ENCODE measurements at regions not wholly inside any gene's neighbourhood (a gene's known extent, or its start where the extent isn't known, plus 50 kb on each side); places are given as distances from the start of the nearest gene placed in this dataset.

GRCh38 chr10:47184724-47185330, 115.2 kb upstream of the GDF10 start:
- Histone ChIP-seq H3K9me3 (no peaks in the 10 kb centered on the region), H3K27me3 (no peaks in the 10 kb centered on the region), H3K4me3 (no peak overlapping the region), H3K27ac (no peak overlapping the region), H3K4me1 (no peaks in the 10 kb centered on the region), H3K36me3 (no peaks in the 10 kb centered on the region)
- intact Hi-C loops (cut with DNase I; ENCODE audit: low total_unique reads) (loop anchor here (10.0 kb wide), 1 partner anchor 130 kb away; no protein-coding TSS in a partner anchor), in situ Hi-C loops (cut with MboI; ENCODE audit: low pct_ligation_motif_present in 1 of 4, low pct_unique_long_range_greater_than_20kb in 1 of 4, low sequenced_read_pairs in 3 of 4) (no loop called here)
- no peak for DNase-seq
- 83% methylated on average over 11 of the region's 11 CpGs; no CpG with 5 or more reads in 1 of the 2 donors for WGBS, 2 donors (ENCODE audit: low coverage in 1 of 2)
- TF ChIP-seq EP300 (IDR thresholded peaks at IDR 0.05; ENCODE audit: low read depth) = no peak
- no peak for TF ChIP-seq CTCF (IDR thresholded peaks at IDR 0.05)

GRCh38 chr10:47186941-47187340, 113.1 kb upstream of the GDF10 start:
- Histone ChIP-seq H3K27ac (no peak overlapping the region), H3K36me3 (no peaks in the 10 kb centered on the region), H3K27me3 (no peaks in the 10 kb centered on the region), H3K4me3 (no peak overlapping the region), H3K9me3 (no peaks in the 10 kb centered on the region), H3K4me1 (no peaks in the 10 kb centered on the region)
- WGBS, 2 donors (ENCODE audit: low coverage in 1 of 2) = 91% methylated on average over 7 of the region's 7 CpGs; no CpG with 5 or more reads in 1 of the 2 donors
- in situ Hi-C loops (cut with MboI; ENCODE audit: low pct_ligation_motif_present in 1 of 4, low pct_unique_long_range_greater_than_20kb in 1 of 4, low sequenced_read_pairs in 3 of 4) (no loop called here), intact Hi-C loops (cut with DNase I; ENCODE audit: low total_unique reads) (loop anchor here (10.0 kb wide), 1 partner anchor 128 kb away; no protein-coding TSS in a partner anchor)
- no peak for DNase-seq
- TF ChIP-seq POLR2A (IDR thresholded peaks at IDR 0.05) (no peak), CTCF (IDR thresholded peaks at IDR 0.05) (no peak), EP300 (IDR thresholded peaks at IDR 0.05; ENCODE audit: low read depth) (no peak), POLR2AphosphoS5 (IDR thresholded peaks at IDR 0.05) (no peak)

- no peak for DNase-seq
- in situ Hi-C loops (cut with MboI; ENCODE audit: low pct_ligation_motif_present in 1 of 4, low pct_unique_long_range_greater_than_20kb in 1 of 4, low sequenced_read_pairs in 3 of 4) = no loop called here
- Histone ChIP-seq H3K27ac (no peak overlapping the region), H3K4me3 (no peak overlapping the region), H3K4me1 (no peaks in the 10 kb centered on the region), H3K27me3 (no peaks in the 10 kb centered on the region), H3K9me3 (no peaks in the 10 kb centered on the region), H3K36me3 (no peaks in the 10 kb centered on the region)
- intact Hi-C loops (cut with DNase I; ENCODE audit: low total_unique reads) = loop anchor here (10.0 kb wide), 1 partner anchor 127 kb away; no protein-coding TSS in a partner anchor
- TF ChIP-seq POLR2A (IDR thresholded peaks at IDR 0.05) = no peak
- no peak for TF ChIP-seq POLR2AphosphoS5 (IDR thresholded peaks at IDR 0.05)
- no peak for TF ChIP-seq EP300 (IDR thresholded peaks at IDR 0.05; ENCODE audit: low read depth)
- no peak for TF ChIP-seq CTCF (IDR thresholded peaks at IDR 0.05)
- 90% methylated on average over 7 of the region's 7 CpGs; no CpG with 5 or more reads in 1 of the 2 donors for WGBS, 2 donors (ENCODE audit: low coverage in 1 of 2)
Measured at GRCh38 chr10:47187592-47187991, 112.4 kb upstream of the GDF10 start.

GRCh38 chr10:47188156-47188555, 111.8 kb upstream of the GDF10 start:
- no peaks in the 10 kb centered on the region for H3K27me3 ChIP-seq
- in situ Hi-C loops (cut with MboI; ENCODE audit: low pct_ligation_motif_present in 1 of 4, low pct_unique_long_range_greater_than_20kb in 1 of 4, low sequenced_read_pairs in 3 of 4) = no loop called here
- H3K27ac ChIP-seq = no peak overlapping the region
- H3K4me1 ChIP-seq = no peaks in the 10 kb centered on the region
- 87% methylated on average over 3 of the region's 3 CpGs; no CpG with 5 or more reads in 1 of the 2 donors for WGBS, 2 donors (ENCODE audit: low coverage in 1 of 2)
- intact Hi-C loops (cut with DNase I; ENCODE audit: low total_unique reads) = loop anchor here (10.0 kb wide), 1 partner anchor 127 kb away; no protein-coding TSS in a partner anchor
- no peak overlapping the region for H3K4me3 ChIP-seq
- TF ChIP-seq EP300 (IDR thresholded peaks at IDR 0.05; ENCODE audit: low read depth) = no peak
- TF ChIP-seq POLR2AphosphoS5 (IDR thresholded peaks at IDR 0.05) = no peak
- TF ChIP-seq CTCF (IDR thresholded peaks at IDR 0.05) = no peak
- no peak for TF ChIP-seq POLR2A (IDR thresholded peaks at IDR 0.05)
- DNase-seq = no peak
- H3K36me3 ChIP-seq = no peaks in the 10 kb centered on the region
- no peaks in the 10 kb centered on the region for H3K9me3 ChIP-seq
